Upper lobe of left lung (tissue), 4 donors: ENCODE measurements at regions not wholly inside any gene's neighbourhood (a gene's known extent, or its start where the extent isn't known, plus 50 kb on each side); places are given as distances from the start of the nearest gene placed in this dataset.

Experiments used
- EP300 ChIP-seq, 4 donors: sonication (generic); formaldehyde crosslinking; IDR thresholded peaks; one replicate each; pipeline ENCODE4 v1.5.1; 2017; ENCODE audit warnings: antibody characterized with exemption in 4 of 4, control low read depth in 2 of 4
- TF ChIP-seq, protein P1 (sequence below), 6 experiments: fragments of 450-650 bp in 4 of 6; fragments of 200-600 bp in 2 of 6; sonication (generic) in 2 of 6; IDR thresholded peaks; one replicate each; pipeline ENCODE4 v1.5.1; 2016 to 2019; ENCODE audit warnings: antibody characterized with exemption in 6 of 6

GRCh38 chr7:109178342-109178741, 608.7 kb downstream of the DNAJB9 start:
- no peak for TF ChIP-seq EP300 (IDR thresholded peaks at IDR 0.05)
- TF ChIP-seq, protein P1, sequence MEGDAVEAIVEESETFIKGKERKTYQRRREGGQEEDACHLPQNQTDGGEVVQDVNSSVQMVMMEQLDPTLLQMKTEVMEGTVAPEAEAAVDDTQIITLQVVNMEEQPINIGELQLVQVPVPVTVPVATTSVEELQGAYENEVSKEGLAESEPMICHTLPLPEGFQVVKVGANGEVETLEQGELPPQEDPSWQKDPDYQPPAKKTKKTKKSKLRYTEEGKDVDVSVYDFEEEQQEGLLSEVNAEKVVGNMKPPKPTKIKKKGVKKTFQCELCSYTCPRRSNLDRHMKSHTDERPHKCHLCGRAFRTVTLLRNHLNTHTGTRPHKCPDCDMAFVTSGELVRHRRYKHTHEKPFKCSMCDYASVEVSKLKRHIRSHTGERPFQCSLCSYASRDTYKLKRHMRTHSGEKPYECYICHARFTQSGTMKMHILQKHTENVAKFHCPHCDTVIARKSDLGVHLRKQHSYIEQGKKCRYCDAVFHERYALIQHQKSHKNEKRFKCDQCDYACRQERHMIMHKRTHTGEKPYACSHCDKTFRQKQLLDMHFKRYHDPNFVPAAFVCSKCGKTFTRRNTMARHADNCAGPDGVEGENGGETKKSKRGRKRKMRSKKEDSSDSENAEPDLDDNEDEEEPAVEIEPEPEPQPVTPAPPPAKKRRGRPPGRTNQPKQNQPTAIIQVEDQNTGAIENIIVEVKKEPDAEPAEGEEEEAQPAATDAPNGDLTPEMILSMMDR (IDR thresholded peaks at IDR 0.05): no peak
